TTC549 (cell line): ENCODE measurements at regions not wholly inside any gene's neighbourhood (a gene's known extent, or its start where the extent isn't known, plus 50 kb on each side); places are given as distances from the start of the nearest gene placed in this dataset.

Experiments
- FAIRE-seq: peaks from 2 replicates; lab custom pipeline; 2012; peaks lifted over from hg19 to GRCh38; lab: Jason Lieb, UNC

GRCh38 chr16:86961171-86961601 lies 356.0 kb downstream of the C16orf95 start:
- FAIRE-seq: no peak

- no peak for FAIRE-seq
Measured at GRCh38 chr16:86962259-86962658, 354.9 kb downstream of the C16orf95 start.

GRCh38 chr16:86962913-86963312 lies 354.3 kb downstream of the C16orf95 start:
- FAIRE-seq: no peak

- FAIRE-seq: no peak
Measured at GRCh38 chr16:86963600-86964575, 353.3 kb downstream of the C16orf95 start.

GRCh38 chr16:86964796-86965241 lies 352.4 kb downstream of the C16orf95 start:
- no peak for FAIRE-seq

GRCh38 chr16:86965331-86965730 lies 351.9 kb downstream of the C16orf95 start:
- no peak for FAIRE-seq

GRCh38 chr16:86965840-86966550 lies 351.2 kb downstream of the C16orf95 start:
- no peak for FAIRE-seq

- no peak for FAIRE-seq
Measured at GRCh38 chr16:86966777-86967176, 350.4 kb downstream of the C16orf95 start.

- FAIRE-seq: no peak
Measured at GRCh38 chr16:86968866-86969265, 348.3 kb downstream of the C16orf95 start.

- FAIRE-seq: no peak
Measured at GRCh38 chr16:86969716-86970115, 347.5 kb downstream of the C16orf95 start.

- no peak for FAIRE-seq
Measured at GRCh38 chr16:86970279-86970678, 346.9 kb downstream of the C16orf95 start.

GRCh38 chr16:86970726-86971125 lies 346.5 kb downstream of the C16orf95 start:
- no peak for FAIRE-seq

- no peak for FAIRE-seq
Measured at GRCh38 chr16:86971251-86971650, 345.9 kb downstream of the C16orf95 start.

GRCh38 chr16:86974120-86974519 lies 343.1 kb downstream of the C16orf95 start:
- no peak for FAIRE-seq

GRCh38 chr16:86975445-86975844 lies 341.7 kb downstream of the C16orf95 start:
- no peak for FAIRE-seq

GRCh38 chr16:86977076-86977676 lies 340.0 kb downstream of the C16orf95 start:
- FAIRE-seq: no peak

- FAIRE-seq: no peak
Measured at GRCh38 chr16:86978445-86979030, 338.7 kb downstream of the C16orf95 start.

GRCh38 chr16:86979061-86979460 lies 338.1 kb downstream of the C16orf95 start:
- FAIRE-seq: no peak

GRCh38 chr16:86979984-86980553 lies 337.1 kb downstream of the C16orf95 start:
- FAIRE-seq: no peak

- no peak for FAIRE-seq
Measured at GRCh38 chr16:86980644-86981043, 336.5 kb downstream of the C16orf95 start.

- no peak for FAIRE-seq
Measured at GRCh38 chr16:86982347-86982596, 334.9 kb downstream of the C16orf95 start.

GRCh38 chr16:86982912-86983311 lies 334.3 kb downstream of the C16orf95 start:
- FAIRE-seq: no peak
